ENCODE measurements at regions not wholly inside any gene's neighbourhood (a gene's known extent, or its start where the extent isn't known, plus 50 kb on each side); places are given as distances from the start of the nearest gene placed in this dataset.

GRCh38 chr14:62347562-62348011 lies 585.4 kb downstream of the SNAPC1 start:
- TF ChIP-seq CTCF (conservative IDR thresholded peaks at IDR 0.05; ENCODE audit: low read depth, low read length) = no peak
- no peak for TF ChIP-seq SMC3 (IDR thresholded peaks at IDR 0.05; ENCODE audit: low read depth, low read length)
- TF ChIP-seq RFX5 (IDR thresholded peaks at IDR 0.05; ENCODE audit: low read depth, low read length) = no peak
- TF ChIP-seq MXI1 (IDR thresholded peaks at IDR 0.05; ENCODE audit: borderline replicate concordance, low read depth, low read length) = no peak
- TF ChIP-seq POLR2A (IDR thresholded peaks at IDR 0.05; ENCODE audit: low read depth, low read length) = no peak
- TF ChIP-seq, protein P1, sequence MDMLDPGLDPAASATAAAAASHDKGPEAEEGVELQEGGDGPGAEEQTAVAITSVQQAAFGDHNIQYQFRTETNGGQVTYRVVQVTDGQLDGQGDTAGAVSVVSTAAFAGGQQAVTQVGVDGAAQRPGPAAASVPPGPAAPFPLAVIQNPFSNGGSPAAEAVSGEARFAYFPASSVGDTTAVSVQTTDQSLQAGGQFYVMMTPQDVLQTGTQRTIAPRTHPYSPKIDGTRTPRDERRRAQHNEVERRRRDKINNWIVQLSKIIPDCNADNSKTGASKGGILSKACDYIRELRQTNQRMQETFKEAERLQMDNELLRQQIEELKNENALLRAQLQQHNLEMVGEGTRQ (IDR thresholded peaks at IDR 0.05; ENCODE audit: low read depth, low read length) = no peak
- TF ChIP-seq RAD21 (IDR thresholded peaks at IDR 0.05; ENCODE audit: low read length) = no peak
- TF ChIP-seq MAFK (IDR thresholded peaks at IDR 0.05; ENCODE audit: low read depth, low read length) = no peak
- no peak for TF ChIP-seq FOS (IDR thresholded peaks at IDR 0.05; ENCODE audit: low read depth, low read length)

Measured in IMR-90 (cell line).